H1 (cell line): ENCODE measurements at regions not wholly inside any gene's neighbourhood (a gene's known extent, or its start where the extent isn't known, plus 50 kb on each side); places are given as distances from the start of the nearest gene placed in this dataset.

Source experiments
- CTCF ChIA-PET: fragments of 300-600 bp; sonication (Branson Sonifier 250); formaldehyde crosslinking; loops from one replicate; lab custom pipeline; 2021; ENCODE audit not compliant: partially characterized antibody; lab: Charles Lee
- POLR2A ChIA-PET: fragments of 300-600 bp; sonication (Branson Sonifier 250); formaldehyde crosslinking; loops from one replicate; lab custom pipeline; 2021; ENCODE audit warnings: inconsistent platforms; ENCODE audit not compliant: partially characterized antibody; lab: Charles Lee
- DNase-seq, 2 experiments: peaks; one replicate each; pipeline versions ENCODE4 v3.0.0 to v3.0.0-alpha.2; 2010 to 2022; ENCODE audit warnings: low spot score in 2 of 2, low read depth in 1 of 2, mixed read lengths in 1 of 2
- FAIRE-seq: peaks from 2 replicates; lab custom pipeline; 2011; peaks lifted over from hg19 to GRCh38; lab: Jason Lieb, UNC
- H2AFZ ChIP-seq: 2 replicates; pipeline ENCODE4 v1.8.1; 2012; ENCODE audit warnings: low read length, inconsistent platforms
- H2AK5ac ChIP-seq: 2 replicates; pipeline ENCODE4 v1.6.1; 2013; ENCODE audit warnings: low read depth, low read length
- H2BK120ac ChIP-seq: replicated peaks from 2 replicates; pipeline ENCODE3; 2013; ENCODE audit warnings: low read depth, low read length, inconsistent platforms
- H2BK12ac ChIP-seq: 2 replicates; pipeline ENCODE4 v1.6.1; 2013; ENCODE audit warnings: low read depth, low read length
- H2BK15ac ChIP-seq: 2 replicates; pipeline ENCODE4 v1.6.1; 2013; ENCODE audit warnings: low read length
- H2BK20ac ChIP-seq: 2 replicates; pipeline ENCODE4 v1.6.1; 2013; ENCODE audit warnings: low read length
- H2BK5ac ChIP-seq: 2 replicates; pipeline ENCODE4 v1.6.1; 2013; ENCODE audit warnings: low read depth, low read length
- H3K14ac ChIP-seq: 2 replicates; pipeline ENCODE4 v1.6.1; 2013; ENCODE audit warnings: inconsistent platforms; ENCODE audit not compliant: insufficient read length
- H3K18ac ChIP-seq: 2 replicates; pipeline ENCODE4 v1.6.1; 2013; ENCODE audit warnings: low read length; ENCODE audit errors: extremely low read depth
- H3K23ac ChIP-seq: 2 replicates; pipeline ENCODE4 v1.6.1; 2013; ENCODE audit warnings: inconsistent platforms; ENCODE audit not compliant: insufficient read length
- H3K23me2 ChIP-seq: 2 replicates; pipeline ENCODE4 v1.6.1; 2013; ENCODE audit warnings: low read depth, low read length
- H3K27ac ChIP-seq: 2 replicates; pipeline ENCODE4 v1.6.1; 2011; ENCODE audit warnings: low read depth, low read length, inconsistent platforms
- H3K27me3 ChIP-seq, 4 experiments: replicated peaks in 1 of 4; 1 replicate in 1 of 4; 2 replicates in 3 of 4; pipeline versions ENCODE4 v1.6.1 to v1.8.1; 2011 to 2013; ENCODE audit warnings: low read length in 3 of 4, mild to moderate bottlenecking in 3 of 4, inconsistent platforms in 2 of 4, mixed read lengths in 2 of 4, moderate library complexity in 1 of 4; ENCODE audit not compliant: control insufficient read depth in 3 of 4, insufficient read depth in 3 of 4; ENCODE audit errors: extremely low read depth in 1 of 4
- H3K36me3 ChIP-seq, 4 experiments: 2 replicates each; pipeline versions ENCODE4 v1.6.1 to v1.8.1; 2011 to 2013; ENCODE audit warnings: mild to moderate bottlenecking in 4 of 4, low read length in 3 of 4, moderate library complexity in 2 of 4, control low read depth in 1 of 4, inconsistent platforms in 1 of 4; ENCODE audit not compliant: insufficient read depth in 4 of 4, control insufficient read depth in 2 of 4
- H3K4ac ChIP-seq: replicated peaks from 2 replicates; pipeline ENCODE3; 2013; ENCODE audit warnings: low read length, low read depth, mixed read lengths, inconsistent platforms; ENCODE audit not compliant: insufficient read length
- H3K4me1 ChIP-seq, 4 experiments: replicated peaks in 1 of 4; 1 replicate in 1 of 4; 2 replicates in 3 of 4; pipeline versions ENCODE4 v1.6.1 to v1.8.1; 2011 to 2013; ENCODE audit warnings: low read length in 3 of 4, inconsistent platforms in 2 of 4, mixed read lengths in 1 of 4; ENCODE audit not compliant: insufficient read depth in 4 of 4, control insufficient read depth in 3 of 4
- H3K4me2 ChIP-seq, 2 experiments: 2 replicates each; pipeline versions ENCODE4 v1.6.1 to v1.8.1; 2011 to 2013; ENCODE audit warnings: low read depth in 2 of 2, low read length in 2 of 2, control low read depth in 1 of 2, inconsistent platforms in 1 of 2, mild to moderate bottlenecking in 1 of 2; ENCODE audit not compliant: insufficient read depth in 1 of 2
- H3K4me3 ChIP-seq, 4 experiments: fragments of 200-600, 300-600 bp in 1 of 4; sonication (generic), shearing (Covaris generic), sonication (Bioruptor Twin) in 1 of 4; 2 replicates each; pipeline versions ENCODE4 v1.5.1 to v1.8.1; 2011 to 2016; ENCODE audit warnings: low read length in 4 of 4, low read depth in 3 of 4, control low read depth in 2 of 4, inconsistent platforms in 2 of 4, mild to moderate bottlenecking in 2 of 4, mixed read lengths in 1 of 4, moderate library complexity in 1 of 4; ENCODE audit not compliant: insufficient read depth in 2 of 4; ENCODE audit errors: extremely low read depth in 1 of 4
- H3K56ac ChIP-seq: replicated peaks from 2 replicates; pipeline ENCODE3; 2013; ENCODE audit warnings: low read depth, mild to moderate bottlenecking, mixed read lengths, low read length, inconsistent platforms; ENCODE audit not compliant: insufficient read length
- H3K79me1 ChIP-seq: 2 replicates; pipeline ENCODE4 v1.6.1; 2013; ENCODE audit warnings: low read depth, low read length, control low read depth
- H3K79me2 ChIP-seq, 2 experiments: 2 replicates each; pipeline versions ENCODE4 v1.6.1 to v1.8.1; 2012 to 2013; ENCODE audit warnings: low read length in 2 of 2, mild to moderate bottlenecking in 2 of 2, inconsistent platforms in 1 of 2; ENCODE audit not compliant: insufficient read depth in 2 of 2, control insufficient read depth in 1 of 2
- H3K9ac ChIP-seq, 4 experiments: replicated peaks in 1 of 4; 1 replicate in 1 of 4; 2 replicates in 3 of 4; pipeline versions ENCODE4 v1.6.1 to v1.8.1; 2011 to 2013; ENCODE audit warnings: low read depth in 3 of 4, low read length in 3 of 4, control low read depth in 2 of 4, mild to moderate bottlenecking in 2 of 4, moderate library complexity in 2 of 4, inconsistent platforms in 1 of 4; ENCODE audit errors: extremely low read depth in 1 of 4
- H3K9me3 ChIP-seq, 2 experiments: 2 replicates each; pipeline versions ENCODE4 v1.6.1 to v1.8.1; 2012 to 2013; ENCODE audit warnings: mild to moderate bottlenecking in 2 of 2, moderate library complexity in 2 of 2, control low read depth in 1 of 2, inconsistent platforms in 1 of 2, low read depth in 1 of 2, low read length in 1 of 2, mixed read lengths in 1 of 2; ENCODE audit not compliant: insufficient read depth in 2 of 2
- H4K20me1 ChIP-seq, 2 experiments: replicated peaks in 1 of 2; 2 replicates each; pipeline versions ENCODE3 to v1.8.1; 2011 to 2013; ENCODE audit warnings: inconsistent platforms in 2 of 2, low read length in 2 of 2, mild to moderate bottlenecking in 1 of 2; ENCODE audit not compliant: insufficient read depth in 2 of 2, control insufficient read depth in 1 of 2
- H4K5ac ChIP-seq: 2 replicates; pipeline ENCODE4 v1.6.1; 2013; ENCODE audit warnings: low read length, low read depth, mixed read lengths, inconsistent platforms; ENCODE audit not compliant: insufficient read length
- H4K8ac ChIP-seq: 2 replicates; pipeline ENCODE4 v1.8.0; 2013; ENCODE audit warnings: mild to moderate bottlenecking, moderate library complexity, low read length, inconsistent platforms; ENCODE audit not compliant: insufficient read depth; ENCODE audit errors: extremely low read depth
- H4K91ac ChIP-seq: replicated peaks from 2 replicates; pipeline ENCODE3; 2013; ENCODE audit warnings: low read length, mixed read lengths, inconsistent platforms; ENCODE audit not compliant: insufficient read length
- BACH1 ChIP-seq: IDR thresholded peaks from 2 replicates; pipeline ENCODE4 v1.6.1; 2012; ENCODE audit warnings: low read length, improper control_type of control experiment
- BCL11A ChIP-seq, 2 experiments: IDR thresholded peaks; one replicate each; pipeline ENCODE4 v1.6.1; 2011; ENCODE audit warnings: low read depth in 2 of 2, low read length in 2 of 2, mild to moderate bottlenecking in 2 of 2
- CEBPB ChIP-seq: IDR thresholded peaks from 2 replicates; pipeline ENCODE4 v1.6.1; 2012; ENCODE audit warnings: low read depth, low read length
- CHD2 ChIP-seq: IDR thresholded peaks from 2 replicates; pipeline ENCODE4 v1.6.1; 2012; ENCODE audit warnings: low read length, improper control_type of control experiment
- CREB1 ChIP-seq: IDR thresholded peaks from 2 replicates; pipeline ENCODE4 v1.6.1; 2012; ENCODE audit warnings: inconsistent platforms
- EGR1 ChIP-seq: IDR thresholded peaks from 2 replicates; pipeline ENCODE4 v1.6.1; 2011; ENCODE audit warnings: low read depth, low read length, borderline replicate concordance
- JUN ChIP-seq: IDR thresholded peaks from 2 replicates; pipeline ENCODE4 v1.6.1; 2011; ENCODE audit warnings: low read depth, mild to moderate bottlenecking, improper control_type of control experiment, low read length
- KDM5A ChIP-seq: fragments of 200-600 bp; IDR thresholded peaks from 2 replicates; pipeline ENCODE4 v1.7.1; 2012; ENCODE audit warnings: mild to moderate bottlenecking, low read length, inconsistent platforms, mixed read lengths
- POLR2A ChIP-seq, 2 experiments: IDR thresholded peaks; 1 replicate in 1 of 2; 2 replicates in 1 of 2; pipeline ENCODE4 v1.6.1; 2011; ENCODE audit warnings: low read depth in 2 of 2, low read length in 2 of 2, mild to moderate bottlenecking in 2 of 2; ENCODE audit errors: control extremely low read depth in 1 of 2
- RAD21 ChIP-seq, 2 experiments: IDR thresholded peaks in 1 of 2; conservative IDR thresholded peaks in 1 of 2; 2 replicates each; pipeline ENCODE4 v1.6.1; 2011; ENCODE audit warnings: low read depth in 2 of 2, low read length in 2 of 2, improper control_type of control experiment in 1 of 2, inconsistent platforms in 1 of 2, mild to moderate bottlenecking in 1 of 2, moderate library complexity in 1 of 2
- RFX5 ChIP-seq: IDR thresholded peaks from 2 replicates; pipeline ENCODE4 v1.6.1; 2011; ENCODE audit warnings: low read depth, low read length, improper control_type of control experiment, borderline replicate concordance
- SIX5 ChIP-seq: IDR thresholded peaks from 2 replicates; pipeline ENCODE4 v1.6.1; 2011; ENCODE audit warnings: mild to moderate bottlenecking, low read depth, low read length
- SP1 ChIP-seq: IDR thresholded peaks from 2 replicates; pipeline ENCODE4 v1.6.1; 2011; ENCODE audit warnings: low read depth, low read length
- SP2 ChIP-seq: IDR thresholded peaks from 2 replicates; pipeline ENCODE4 v1.6.1; 2012; ENCODE audit warnings: mild to moderate bottlenecking, low read length, inconsistent platforms
- SUZ12 ChIP-seq: fragments of 200-600 bp; sonication (generic); IDR thresholded peaks from 2 replicates; pipeline ENCODE4 v1.6.1; 2012; ENCODE audit warnings: mild to moderate bottlenecking, inconsistent platforms, low read length, moderate library complexity, mixed read lengths
- TEAD4 ChIP-seq: IDR thresholded peaks from 2 replicates; pipeline ENCODE4 v1.6.1; 2012; ENCODE audit warnings: low read depth, low read length, inconsistent platforms, mixed read lengths
- whole genome bisulfite sequencing, 2 experiments: shearing (Covaris generic) in 1 of 2; methylation state at CpG; one replicate each; pipeline versions ENCODE4 v1.1.6 to v1.1.7; 2013 to 2015; ENCODE audit warnings: low lambda C conversion rate in 2 of 2, mixed read lengths in 2 of 2, inconsistent platforms in 1 of 2, low coverage in 1 of 2, missing lambda C conversion rate in 1 of 2; ENCODE audit not compliant: insufficient replicate concordance in 2 of 2, insufficient coverage in 1 of 2, insufficient read length in 1 of 2; ENCODE audit errors: extremely low coverage in 1 of 2, missing lambda C conversion rate in 1 of 2; 5-methylcytosine and 5-hydroxymethylcytosine counted together

DNA sequence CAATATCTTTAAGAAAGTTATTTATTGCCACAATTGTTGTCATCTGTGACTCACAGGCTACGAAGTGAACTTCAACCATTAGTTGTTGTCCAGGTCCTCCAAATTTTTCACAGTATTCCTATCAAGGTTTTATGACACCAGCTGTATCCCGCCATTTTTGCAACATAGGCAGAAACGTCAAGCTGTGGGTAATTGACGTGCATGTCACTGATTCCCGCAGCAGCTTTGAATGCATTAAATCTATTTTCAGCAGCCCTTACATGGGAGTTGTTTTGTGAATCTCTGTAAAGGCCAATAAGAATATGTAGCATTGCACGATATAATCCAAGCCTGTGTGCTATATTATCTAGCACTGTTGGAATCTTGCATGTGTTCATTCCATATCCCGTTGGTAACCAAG is 109.1 kb upstream of the TOPAZ1 start:
- DNase-seq (no peak), FAIRE-seq (no peak)
- no peak overlapping the region for H4K5ac ChIP-seq
- no peaks in the 10 kb centered on the region for H3K79me1 ChIP-seq
- no peaks in the 10 kb centered on the region for H3K36me3 ChIP-seq
- no peak overlapping the region for H2AK5ac ChIP-seq
- ChIA-PET CTCF (interaction anchor here (1.4 to 1.5 kb wide), 2 partner anchors 13 to 79 kb away, joined by 3 read pairs; no protein-coding TSS in a partner anchor), POLR2A (no interaction called here)
- H2AFZ ChIP-seq: no peak overlapping the region
- H3K23ac ChIP-seq: no peak overlapping the region
- H2BK15ac ChIP-seq: no peak overlapping the region
- no peak overlapping the region for H2BK5ac ChIP-seq
- H3K18ac ChIP-seq: no peak overlapping the region
- no peak overlapping the region for H3K4me3 ChIP-seq
- H3K27me3 ChIP-seq: no peaks in the 10 kb centered on the region
- WGBS, 2 experiments: 85% methylated on average over 7 of the region's 7 CpGs; no CpG with 5 or more reads in 1 of the 2 experiments
- H3K9me3 ChIP-seq: no peaks in the 10 kb centered on the region
- H3K56ac ChIP-seq: no peak overlapping the region
- no peak overlapping the region for H3K9ac ChIP-seq
- H3K79me2 ChIP-seq: no peaks in the 10 kb centered on the region
- H4K20me1 ChIP-seq: no peaks in the 10 kb centered on the region
- H3K14ac ChIP-seq: no peak overlapping the region
- H3K4me1 ChIP-seq: peaks cover 0 to 5% (median 4%) of the 10 kb centered on the region in 4 experiments; a peak in 4 of 7 replicates
- H2BK20ac ChIP-seq: no peak overlapping the region
- no peak overlapping the region for H3K27ac ChIP-seq
- H4K91ac ChIP-seq: no peak overlapping the region
- no peak overlapping the region for H4K8ac ChIP-seq
- H2BK12ac ChIP-seq: no peak overlapping the region
- H3K23me2 ChIP-seq: no peaks in the 10 kb centered on the region
- TF ChIP-seq TEAD4: no peak
- no peak for TF ChIP-seq BACH1
- TF ChIP-seq POLR2A (IDR thresholded peaks at IDR 0.05; ENCODE audit: control extremely low read depth in 1 of 2, low read depth in 2 of 2, low read length in 2 of 2): no peak
- TF ChIP-seq KDM5A: no peak
- no peak for TF ChIP-seq SIX5
- TF ChIP-seq SUZ12: no peak
- no peak for TF ChIP-seq RFX5
- no peak for TF ChIP-seq SP1
- no peak for TF ChIP-seq CEBPB
- TF ChIP-seq SP2: no peak
- no peak for TF ChIP-seq CREB1
- TF ChIP-seq JUN: no peak
- no peak for TF ChIP-seq BCL11A (IDR thresholded peaks at IDR 0.05; ENCODE audit: low read depth in 2 of 2, low read length in 2 of 2)
- no peak for TF ChIP-seq RAD21 (IDR thresholded peaks at IDR 0.05 in 1 of 2, conservative IDR thresholded peaks at IDR 0.05 in 1 of 2; ENCODE audit: low read depth in 2 of 2, low read length in 2 of 2)
- TF ChIP-seq CHD2: no peak
- TF ChIP-seq EGR1: no peak
- no peak overlapping the region for H3K4me2 ChIP-seq
- H2BK120ac ChIP-seq: no peak overlapping the region
- no peak overlapping the region for H3K4ac ChIP-seq
